ENCODE measurements at regions not wholly inside any gene's neighbourhood (a gene's known extent, or its start where the extent isn't known, plus 50 kb on each side); places are given as distances from the start of the nearest gene placed in this dataset.
A peak's percentile ranks its signal among the peaks of the same experiment; 100 is the strongest.
"Not testable (repeated sequence)": the region's sequence is repeated elsewhere in the genome, so short reads cannot be mapped to it uniquely, and the experiment has no call there.

GRCh38 chrX:87236830-87237440 lies 280.7 kb upstream of the KLHL4 start:
- no peak for DNase-seq

- DNase-seq, result no peak
These were observed 252.1 kb upstream of the KLHL4 start for GRCh38 chrX:87265518-87265917.

GRCh38 chrX:87272491-87272890 lies 245.1 kb upstream of the KLHL4 start:
- DNase-seq, result no peak

GRCh38 chrX:87299563-87300160 lies 217.9 kb upstream of the KLHL4 start:
- DNase-seq, result no peak

GRCh38 chrX:87310780-87311179 lies 206.8 kb upstream of the KLHL4 start:
- no peak for DNase-seq

GRCh38 chrX:87327267-87327666 lies 190.3 kb upstream of the KLHL4 start:
- DNase-seq, result no peak

- DNase-seq, result no peak
These were observed 180.3 kb upstream of the KLHL4 start for GRCh38 chrX:87337267-87337666.

GRCh38 chrX:87338510-87338909 lies 179.1 kb upstream of the KLHL4 start:
- peak; percentile 1 for DNase-seq

- DNase-seq, result no peak
These were observed 146.7 kb upstream of the KLHL4 start for GRCh38 chrX:87370865-87371264.

GRCh38 chrX:87374324-87374723 lies 143.3 kb upstream of the KLHL4 start:
- no peak for DNase-seq

GRCh38 chrX:87376896-87377295 lies 140.7 kb upstream of the KLHL4 start:
- no peak for DNase-seq

- no peak for DNase-seq
These were observed 129.2 kb upstream of the KLHL4 start for GRCh38 chrX:87388381-87388780.

- no peak for DNase-seq
These were observed 125.9 kb upstream of the KLHL4 start for GRCh38 chrX:87391742-87392141.

GRCh38 chrX:87392369-87392768 lies 125.2 kb upstream of the KLHL4 start:
- no peak for DNase-seq

GRCh38 chrX:87397103-87397886 lies 120.3 kb upstream of the KLHL4 start:
- no peak for DNase-seq

GRCh38 chrX:87402256-87402655 lies 115.3 kb upstream of the KLHL4 start:
- DNase-seq, result no peak

- DNase-seq, result no peak
These were observed 114.1 kb upstream of the KLHL4 start for GRCh38 chrX:87403551-87403950.

- DNase-seq, result no peak
These were observed 108.3 kb upstream of the KLHL4 start for GRCh38 chrX:87409113-87409841.

GRCh38 chrX:87425618-87426017 lies 92.0 kb upstream of the KLHL4 start:
- DNase-seq, result no peak

GRCh38 chrX:87434618-87435017 lies 83.0 kb upstream of the KLHL4 start:
- DNase-seq, result no peak

- DNase-seq, result not testable (repeated sequence)
These were observed 69.0 kb upstream of the KLHL4 start for GRCh38 chrX:87448613-87449012.

GRCh38 chrX:87465757-87466156 lies 51.8 kb upstream of the KLHL4 start:
- not testable (repeated sequence) for DNase-seq

Measured in NCI-H2107 (cell line).